ENCODE measurements at regions not wholly inside any gene's neighbourhood (a gene's known extent, or its start where the extent isn't known, plus 50 kb on each side); places are given as distances from the start of the nearest gene placed in this dataset.

GRCh38 chr3:124634210-124635168 is 95.8 kb upstream of the UMPS start:
- no peak for TF ChIP-seq EZH2phosphoT487 (conservative IDR thresholded peaks at IDR 0.05; ENCODE audit: low read length)
- TF ChIP-seq CTCF (IDR thresholded peaks at IDR 0.05; ENCODE audit: insufficient read depth, low read length, poor library complexity, severe bottlenecking): no peak
- no peaks in the 10 kb centered on the region for H3K79me2 ChIP-seq (ENCODE audit: insufficient read depth, low read length)
- H3F3A ChIP-seq (ENCODE audit: insufficient read depth): no peaks in the 10 kb centered on the region
- H2AFZ ChIP-seq (ENCODE audit: low read depth, low read length, severe bottlenecking): no peak overlapping the region
- no peaks in the 10 kb centered on the region for H3K27me3 ChIP-seq (ENCODE audit: low read length)
- H3K9me3 ChIP-seq (ENCODE audit: insufficient read depth, low read length): no peaks in the 10 kb centered on the region
- no peak overlapping the region for H3K4me2 ChIP-seq (ENCODE audit: low read depth, low read length, poor library complexity, severe bottlenecking)
- H3K4me3 ChIP-seq (ENCODE audit: insufficient read depth, low read length, poor library complexity, severe bottlenecking): no peak overlapping the region
- H3K9me2 ChIP-seq (replicated peaks; ENCODE audit: insufficient read depth, low read length): no peaks in the 10 kb centered on the region
- no peak overlapping the region for H3K27ac ChIP-seq (ENCODE audit: low read depth, low read length)
- H3K9ac ChIP-seq (ENCODE audit: low read length): no peak overlapping the region
- no peaks in the 10 kb centered on the region for H3K36me3 ChIP-seq (ENCODE audit: low read length)
- no peaks in the 10 kb centered on the region for H4K20me1 ChIP-seq (ENCODE audit: low read depth, low read length)

- Histone ChIP-seq H3F3A (ENCODE audit: insufficient read depth) (no peaks in the 10 kb centered on the region), H3K27ac (ENCODE audit: low read depth, low read length) (no peak overlapping the region), H3K9me2 (replicated peaks; ENCODE audit: insufficient read depth, low read length) (no peaks in the 10 kb centered on the region), H3K4me3 (ENCODE audit: insufficient read depth, low read length, poor library complexity, severe bottlenecking) (no peak overlapping the region), H4K20me1 (ENCODE audit: low read depth, low read length) (no peaks in the 10 kb centered on the region), H2AFZ (ENCODE audit: low read depth, low read length, severe bottlenecking) (no peak overlapping the region), H3K4me2 (ENCODE audit: low read depth, low read length, poor library complexity, severe bottlenecking) (no peak overlapping the region), H3K36me3 (ENCODE audit: low read length) (no peaks in the 10 kb centered on the region), H3K9me3 (ENCODE audit: insufficient read depth, low read length) (no peaks in the 10 kb centered on the region), H3K79me2 (ENCODE audit: insufficient read depth, low read length) (no peaks in the 10 kb centered on the region), H3K9ac (ENCODE audit: low read length) (no peak overlapping the region), H3K27me3 (ENCODE audit: low read length) (no peaks in the 10 kb centered on the region)
- TF ChIP-seq EZH2phosphoT487 (conservative IDR thresholded peaks at IDR 0.05; ENCODE audit: low read length): no peak
Measured at GRCh38 chr3:124635169-124635539, 95.1 kb upstream of the UMPS start.

GRCh38 chr3:124636101-124636862 is 94.0 kb upstream of the UMPS start:
- no peak overlapping the region for H3K4me3 ChIP-seq (ENCODE audit: insufficient read depth, low read length, poor library complexity, severe bottlenecking)
- H3K27me3 ChIP-seq (ENCODE audit: low read length): no peaks in the 10 kb centered on the region
- no peak overlapping the region for H2AFZ ChIP-seq (ENCODE audit: low read depth, low read length, severe bottlenecking)
- H3K9ac ChIP-seq (ENCODE audit: low read length): no peak overlapping the region
- no peaks in the 10 kb centered on the region for H3K9me2 ChIP-seq (replicated peaks; ENCODE audit: insufficient read depth, low read length)
- no peaks in the 10 kb centered on the region for H3K9me3 ChIP-seq (ENCODE audit: insufficient read depth, low read length)
- H3F3A ChIP-seq (ENCODE audit: insufficient read depth): no peaks in the 10 kb centered on the region
- no peaks in the 10 kb centered on the region for H3K36me3 ChIP-seq (ENCODE audit: low read length)
- H3K4me2 ChIP-seq (ENCODE audit: low read depth, low read length, poor library complexity, severe bottlenecking): no peak overlapping the region
- no peaks in the 10 kb centered on the region for H4K20me1 ChIP-seq (ENCODE audit: low read depth, low read length)
- no peak for TF ChIP-seq EZH2phosphoT487 (conservative IDR thresholded peaks at IDR 0.05; ENCODE audit: low read length)
- no peak for TF ChIP-seq CTCF (IDR thresholded peaks at IDR 0.05; ENCODE audit: insufficient read depth, low read length, poor library complexity, severe bottlenecking)
- H3K27ac ChIP-seq (ENCODE audit: low read depth, low read length): no peak overlapping the region
- H3K79me2 ChIP-seq (ENCODE audit: insufficient read depth, low read length): no peaks in the 10 kb centered on the region

Data from SU-DHL-6 (cell line).